ENCODE measurements at regions not wholly inside any gene's neighbourhood (a gene's known extent, or its start where the extent isn't known, plus 50 kb on each side); places are given as distances from the start of the nearest gene placed in this dataset.

DNA sequence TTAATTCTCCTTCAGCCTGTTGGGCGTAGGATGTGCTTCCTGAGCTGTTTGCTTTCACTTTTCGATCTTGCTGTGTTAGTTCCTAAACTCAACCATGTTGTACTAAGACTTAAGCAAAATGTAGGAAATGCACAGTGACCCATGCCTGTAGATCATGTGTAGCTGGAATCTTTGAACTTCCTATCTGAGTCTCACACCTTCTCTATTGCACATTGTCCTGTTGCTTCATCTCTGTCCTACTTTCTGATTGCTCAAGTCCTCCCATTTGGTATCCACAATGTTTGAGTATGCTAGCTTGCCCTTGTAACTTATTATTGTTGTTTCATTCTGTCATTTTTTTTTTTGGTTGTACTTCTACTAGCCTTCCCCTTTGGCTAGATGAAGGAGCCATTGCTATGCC, 239.6 kb downstream of the PPP1R2C start:
- Histone ChIP-seq H3K27ac (no peak overlapping the region), H3K4me3 (no peak overlapping the region), H3K4me1 (no peaks in the 10 kb centered on the region), H3K27me3 (no peaks in the 10 kb centered on the region), H3K36me3 (no peaks in the 10 kb centered on the region), H3K9me3 (no peaks in the 10 kb centered on the region)
- WGBS, 2 donors = 63% methylated on average over 2 of the region's 2 CpGs
- TF ChIP-seq, protein P1, sequence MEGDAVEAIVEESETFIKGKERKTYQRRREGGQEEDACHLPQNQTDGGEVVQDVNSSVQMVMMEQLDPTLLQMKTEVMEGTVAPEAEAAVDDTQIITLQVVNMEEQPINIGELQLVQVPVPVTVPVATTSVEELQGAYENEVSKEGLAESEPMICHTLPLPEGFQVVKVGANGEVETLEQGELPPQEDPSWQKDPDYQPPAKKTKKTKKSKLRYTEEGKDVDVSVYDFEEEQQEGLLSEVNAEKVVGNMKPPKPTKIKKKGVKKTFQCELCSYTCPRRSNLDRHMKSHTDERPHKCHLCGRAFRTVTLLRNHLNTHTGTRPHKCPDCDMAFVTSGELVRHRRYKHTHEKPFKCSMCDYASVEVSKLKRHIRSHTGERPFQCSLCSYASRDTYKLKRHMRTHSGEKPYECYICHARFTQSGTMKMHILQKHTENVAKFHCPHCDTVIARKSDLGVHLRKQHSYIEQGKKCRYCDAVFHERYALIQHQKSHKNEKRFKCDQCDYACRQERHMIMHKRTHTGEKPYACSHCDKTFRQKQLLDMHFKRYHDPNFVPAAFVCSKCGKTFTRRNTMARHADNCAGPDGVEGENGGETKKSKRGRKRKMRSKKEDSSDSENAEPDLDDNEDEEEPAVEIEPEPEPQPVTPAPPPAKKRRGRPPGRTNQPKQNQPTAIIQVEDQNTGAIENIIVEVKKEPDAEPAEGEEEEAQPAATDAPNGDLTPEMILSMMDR (IDR thresholded peaks at IDR 0.05) = no peak
- TF ChIP-seq POLR2AphosphoS5 (IDR thresholded peaks at IDR 0.05) = no peak
- TF ChIP-seq EP300 (IDR thresholded peaks at IDR 0.05) = no peak
- TF ChIP-seq POLR2A (IDR thresholded peaks at IDR 0.05) = no peak
- intact Hi-C loops (cut with DNase I) = no loop called here
- no peak for DNase-seq

DNA sequence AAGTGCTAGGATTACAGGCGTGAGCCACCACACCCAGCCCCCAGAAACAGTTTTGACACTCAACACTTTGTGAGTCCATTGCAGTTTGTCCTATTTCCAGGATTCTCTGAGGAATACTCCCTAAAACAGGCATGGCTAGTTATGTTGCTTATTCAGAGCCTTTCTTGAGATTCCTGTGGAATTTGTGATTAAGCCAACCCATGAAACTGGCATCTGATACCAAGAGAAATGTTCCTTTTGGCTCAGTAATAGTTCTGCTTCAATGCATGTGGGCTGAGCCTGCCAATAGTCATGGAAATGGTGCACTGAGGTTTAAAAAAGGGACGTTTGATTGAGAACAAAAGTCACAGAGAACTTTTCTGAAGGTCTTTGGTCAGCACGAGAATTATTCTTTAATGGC, 241.7 kb downstream of the PPP1R2C start:
- H3K4me3 ChIP-seq = no peak overlapping the region
- no peaks in the 10 kb centered on the region for H3K9me3 ChIP-seq
- H3K4me1 ChIP-seq = no peaks in the 10 kb centered on the region
- H3K36me3 ChIP-seq = no peaks in the 10 kb centered on the region
- WGBS, 2 donors = 90% methylated on average over 3 of the region's 3 CpGs
- TF ChIP-seq EP300 (IDR thresholded peaks at IDR 0.05) (no peak), POLR2AphosphoS5 (IDR thresholded peaks at IDR 0.05) (no peak), POLR2A (IDR thresholded peaks at IDR 0.05) (no peak)
- TF ChIP-seq, protein P1 (IDR thresholded peaks at IDR 0.05) = no peak
- H3K27me3 ChIP-seq = no peaks in the 10 kb centered on the region
- intact Hi-C loops (cut with DNase I) = no loop called here
- H3K27ac ChIP-seq = no peak overlapping the region
- DNase-seq = no peak

GRCh38 chrX:42535233-42535632, 242.7 kb downstream of the PPP1R2C start:
- intact Hi-C loops (cut with DNase I) = no loop called here
- Histone ChIP-seq H3K4me3 (no peak overlapping the region), H3K27me3 (no peaks in the 10 kb centered on the region), H3K4me1 (no peaks in the 10 kb centered on the region), H3K36me3 (no peaks in the 10 kb centered on the region), H3K27ac (no peak overlapping the region), H3K9me3 (no peaks in the 10 kb centered on the region)
- TF ChIP-seq EP300 (IDR thresholded peaks at IDR 0.05) (no peak), POLR2AphosphoS5 (IDR thresholded peaks at IDR 0.05) (no peak), POLR2A (IDR thresholded peaks at IDR 0.05) (no peak)
- TF ChIP-seq, protein P1 (IDR thresholded peaks at IDR 0.05) = no peak
- 82 to 87% methylated on average over 2 of the region's 2 CpGs for WGBS, 2 donors
- DNase-seq = no peak

- H3K36me3 ChIP-seq = no peaks in the 10 kb centered on the region
- no peaks in the 10 kb centered on the region for H3K27me3 ChIP-seq
- TF ChIP-seq POLR2A (IDR thresholded peaks at IDR 0.05) = no peak
- TF ChIP-seq, protein P1 (IDR thresholded peaks at IDR 0.05) = no peak
- no peak for TF ChIP-seq POLR2AphosphoS5 (IDR thresholded peaks at IDR 0.05)
- no peak for TF ChIP-seq EP300 (IDR thresholded peaks at IDR 0.05)
- no peak overlapping the region for H3K4me3 ChIP-seq
- intact Hi-C loops (cut with DNase I) = no loop called here
- no peaks in the 10 kb centered on the region for H3K4me1 ChIP-seq
- no peaks in the 10 kb centered on the region for H3K9me3 ChIP-seq
- 90 to 91% methylated on average over 2 of the region's 2 CpGs for WGBS, 2 donors
- no peak overlapping the region for H3K27ac ChIP-seq
- DNase-seq = no peak
These were observed 244.2 kb downstream of the PPP1R2C start for GRCh38 chrX:42533761-42534160.

DNA sequence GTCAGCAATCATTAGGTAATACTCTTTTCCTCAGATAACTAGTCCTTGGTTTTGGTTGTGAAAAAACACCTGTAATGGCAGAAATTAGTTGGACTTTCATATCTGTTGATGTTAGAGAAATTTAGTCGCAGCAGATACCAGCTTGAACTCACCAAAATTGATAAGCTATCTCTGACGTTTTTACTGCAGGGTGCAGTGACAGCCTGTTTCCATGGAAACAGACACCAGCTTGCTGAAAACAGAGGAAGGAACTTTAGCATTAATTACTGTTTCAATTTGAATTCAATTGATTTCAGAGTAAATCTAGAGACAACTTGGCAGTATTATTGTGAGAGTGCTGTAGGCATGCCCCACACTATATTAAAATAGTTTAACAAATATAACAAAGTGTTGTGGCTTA, 246.5 kb downstream of the PPP1R2C start:
- no peak overlapping the region for H3K27ac ChIP-seq
- DNase-seq = no peak
- H3K4me3 ChIP-seq = no peak overlapping the region
- WGBS, 2 donors = 8 to 40% methylated on average over 2 of the region's 2 CpGs
- no peaks in the 10 kb centered on the region for H3K9me3 ChIP-seq
- no peaks in the 10 kb centered on the region for H3K27me3 ChIP-seq
- no peaks in the 10 kb centered on the region for H3K36me3 ChIP-seq
- TF ChIP-seq, protein P1 (IDR thresholded peaks at IDR 0.05) = no peak
- TF ChIP-seq EP300 (IDR thresholded peaks at IDR 0.05) (no peak), POLR2AphosphoS5 (IDR thresholded peaks at IDR 0.05) (no peak), POLR2A (IDR thresholded peaks at IDR 0.05) (no peak)
- H3K4me1 ChIP-seq = no peaks in the 10 kb centered on the region
- intact Hi-C loops (cut with DNase I) = no loop called here

Data from sigmoid colon (tissue), 6 donors.